ENCODE measurements at regions not wholly inside any gene's neighbourhood (a gene's known extent, or its start where the extent isn't known, plus 50 kb on each side); places are given as distances from the start of the nearest gene placed in this dataset.
"Not testable (repeated sequence)": the region's sequence is repeated elsewhere in the genome, so short reads cannot be mapped to it uniquely, and the experiment has no call there.

- Mint-ChIP-seq H3K27ac (no peak overlapping the region), H3K36me3 (no peaks in the 10 kb centered on the region), H3K4me1 (no peaks in the 10 kb centered on the region), H3K4me3 (no peak overlapping the region), H3K9me3 (peaks cover 0 to 12% (median 5%) of the 10 kb centered on the region in 7 donors), H3K27me3 (no peaks in the 10 kb centered on the region)
- Histone ChIP-seq H3K9me3 (ENCODE audit: control insufficient read depth in 2 of 2, low read length in 2 of 2) (peaks cover 1 to 10% of the 10 kb centered on the region in 2 experiments), H3K4me3 (ENCODE audit: low read depth, low read length) (no peak overlapping the region), H3K36me3 (ENCODE audit: control insufficient read depth, insufficient read depth, low read length) (no peaks in the 10 kb centered on the region), H3K27ac (ENCODE audit: insufficient read depth, low read length, poor library complexity, severe bottlenecking) (no peak overlapping the region), H3K4me1 (ENCODE audit: control insufficient read depth, insufficient read depth, low read length, poor library complexity, severe bottlenecking) (no peaks in the 10 kb centered on the region), H3K27me3 (ENCODE audit: control insufficient read depth, insufficient read depth, low read length) (no peaks in the 10 kb centered on the region)
- ATAC-seq (ENCODE audit: low read depth in 2 of 2): no peak
- DNase-seq: no peak
Observed at GRCh38 chr7:82507365-82507975, 63.9 kb upstream of the CACNA2D1 start.

GRCh38 chr7:82506702-82507101 lies 63.1 kb upstream of the CACNA2D1 start:
- Mint-ChIP-seq H3K4me3 (no peak overlapping the region), H3K9me3 (peaks cover 0 to 14% (median 6%) of the 10 kb centered on the region in 7 donors), H3K36me3 (no peaks in the 10 kb centered on the region), H3K27me3 (no peaks in the 10 kb centered on the region), H3K4me1 (no peaks in the 10 kb centered on the region), H3K27ac (no peak overlapping the region)
- no peaks in the 10 kb centered on the region for H3K4me1 ChIP-seq (ENCODE audit: control insufficient read depth, insufficient read depth, low read length, poor library complexity, severe bottlenecking)
- H3K9me3 ChIP-seq (ENCODE audit: control insufficient read depth in 2 of 2, low read length in 2 of 2): peaks cover 1 to 10% of the 10 kb centered on the region in 2 experiments
- H3K4me3 ChIP-seq (ENCODE audit: low read depth, low read length): no peak overlapping the region
- DNase-seq: no peak
- H3K27ac ChIP-seq (ENCODE audit: insufficient read depth, low read length, poor library complexity, severe bottlenecking): no peak overlapping the region
- H3K27me3 ChIP-seq (ENCODE audit: control insufficient read depth, insufficient read depth, low read length): no peaks in the 10 kb centered on the region
- H3K36me3 ChIP-seq (ENCODE audit: control insufficient read depth, insufficient read depth, low read length): no peaks in the 10 kb centered on the region
- ATAC-seq (ENCODE audit: low read depth in 2 of 2): no peak

- H3K27me3 ChIP-seq (ENCODE audit: control insufficient read depth, insufficient read depth, low read length): no peaks in the 10 kb centered on the region
- DNase-seq (no peak), ATAC-seq (ENCODE audit: low read depth in 2 of 2) (no peak)
- no peak overlapping the region for H3K27ac Mint-ChIP-seq
- H3K36me3 Mint-ChIP-seq: no peaks in the 10 kb centered on the region
- no peaks in the 10 kb centered on the region for H3K27me3 Mint-ChIP-seq
- H3K9me3 Mint-ChIP-seq: peaks cover 0 to 16% (median 8%) of the 10 kb centered on the region in 7 donors
- H3K9me3 ChIP-seq (ENCODE audit: control insufficient read depth in 2 of 2, low read length in 2 of 2): peaks cover 1 to 10% of the 10 kb centered on the region in 2 experiments
- H3K4me1 Mint-ChIP-seq: no peaks in the 10 kb centered on the region
- no peak overlapping the region for H3K4me3 ChIP-seq (ENCODE audit: low read depth, low read length)
- no peaks in the 10 kb centered on the region for H3K4me1 ChIP-seq (ENCODE audit: control insufficient read depth, insufficient read depth, low read length, poor library complexity, severe bottlenecking)
- no peaks in the 10 kb centered on the region for H3K36me3 ChIP-seq (ENCODE audit: control insufficient read depth, insufficient read depth, low read length)
- H3K27ac ChIP-seq (ENCODE audit: insufficient read depth, low read length, poor library complexity, severe bottlenecking): no peak overlapping the region
- H3K4me3 Mint-ChIP-seq: no peak overlapping the region
Observed at GRCh38 chr7:82506208-82506607, 62.6 kb upstream of the CACNA2D1 start.

- Histone ChIP-seq H3K27me3 (ENCODE audit: control insufficient read depth, insufficient read depth, low read length) (no peaks in the 10 kb centered on the region), H3K27ac (ENCODE audit: insufficient read depth, low read length, poor library complexity, severe bottlenecking) (no peak overlapping the region), H3K36me3 (ENCODE audit: control insufficient read depth, insufficient read depth, low read length) (no peaks in the 10 kb centered on the region), H3K9me3 (ENCODE audit: control insufficient read depth in 2 of 2, low read length in 2 of 2) (peaks cover 0 to 4% of the 10 kb centered on the region in 2 experiments), H3K4me1 (ENCODE audit: control insufficient read depth, insufficient read depth, low read length, poor library complexity, severe bottlenecking) (no peaks in the 10 kb centered on the region), H3K4me3 (ENCODE audit: low read depth, low read length) (no peak overlapping the region)
- Mint-ChIP-seq H3K4me1 (no peaks in the 10 kb centered on the region), H3K36me3 (no peaks in the 10 kb centered on the region), H3K27ac (no peak overlapping the region), H3K9me3 (peaks cover 0 to 18% (median 10%) of the 10 kb centered on the region in 7 donors), H3K4me3 (no peak overlapping the region), H3K27me3 (no peaks in the 10 kb centered on the region)
- DNase-seq (no peak), ATAC-seq (ENCODE audit: low read depth in 2 of 2) (no peak)
Observed at GRCh38 chr7:82501346-82501745, 57.8 kb upstream of the CACNA2D1 start.

- not testable (repeated sequence) for H3K4me3 Mint-ChIP-seq; H3K4me1 Mint-ChIP-seq; DNase-seq; H3K27me3 ChIP-seq (ENCODE audit: control insufficient read depth, insufficient read depth, low read length); H3K4me1 ChIP-seq (ENCODE audit: control insufficient read depth, insufficient read depth, low read length, poor library complexity, severe bottlenecking); H3K9me3 ChIP-seq (ENCODE audit: control insufficient read depth in 2 of 2, low read length in 2 of 2); H3K4me3 ChIP-seq (ENCODE audit: low read depth, low read length); H3K27ac Mint-ChIP-seq; H3K36me3 Mint-ChIP-seq; ATAC-seq (ENCODE audit: low read depth in 2 of 2); H3K27ac ChIP-seq (ENCODE audit: insufficient read depth, low read length, poor library complexity, severe bottlenecking); H3K36me3 ChIP-seq (ENCODE audit: control insufficient read depth, insufficient read depth, low read length); H3K27me3 Mint-ChIP-seq
- peaks cover 0 to 16% (median 10%) of the 10 kb centered on the region in 7 donors for H3K9me3 Mint-ChIP-seq
Observed at GRCh38 chr7:82499546-82499945, 56.0 kb upstream of the CACNA2D1 start.

GRCh38 chr7:82494420-82494819 lies 50.8 kb upstream of the CACNA2D1 start:
- Mint-ChIP-seq H3K27me3 (no peaks in the 10 kb centered on the region), H3K4me1 (no peaks in the 10 kb centered on the region), H3K36me3 (no peaks in the 10 kb centered on the region), H3K9me3 (peaks cover 0 to 13% (median 8%) of the 10 kb centered on the region in 7 donors), H3K27ac (no peak overlapping the region), H3K4me3 (no peak overlapping the region)
- H3K27ac ChIP-seq (ENCODE audit: insufficient read depth, low read length, poor library complexity, severe bottlenecking): no peak overlapping the region
- H3K4me3 ChIP-seq (ENCODE audit: low read depth, low read length): no peak overlapping the region
- H3K9me3 ChIP-seq (ENCODE audit: control insufficient read depth in 2 of 2, low read length in 2 of 2): no peaks in the 10 kb centered on the region
- H3K27me3 ChIP-seq (ENCODE audit: control insufficient read depth, insufficient read depth, low read length): no peaks in the 10 kb centered on the region
- H3K4me1 ChIP-seq (ENCODE audit: control insufficient read depth, insufficient read depth, low read length, poor library complexity, severe bottlenecking): no peaks in the 10 kb centered on the region
- DNase-seq (no peak), ATAC-seq (ENCODE audit: low read depth in 2 of 2) (no peak)
- H3K36me3 ChIP-seq (ENCODE audit: control insufficient read depth, insufficient read depth, low read length): no peaks in the 10 kb centered on the region

Measured in CD4-positive, CD25-positive, alpha-beta regulatory T cell (primary cell).